ENCODE measurements at regions not wholly inside any gene's neighbourhood (a gene's known extent, or its start where the extent isn't known, plus 50 kb on each side); places are given as distances from the start of the nearest gene placed in this dataset.

DNA sequence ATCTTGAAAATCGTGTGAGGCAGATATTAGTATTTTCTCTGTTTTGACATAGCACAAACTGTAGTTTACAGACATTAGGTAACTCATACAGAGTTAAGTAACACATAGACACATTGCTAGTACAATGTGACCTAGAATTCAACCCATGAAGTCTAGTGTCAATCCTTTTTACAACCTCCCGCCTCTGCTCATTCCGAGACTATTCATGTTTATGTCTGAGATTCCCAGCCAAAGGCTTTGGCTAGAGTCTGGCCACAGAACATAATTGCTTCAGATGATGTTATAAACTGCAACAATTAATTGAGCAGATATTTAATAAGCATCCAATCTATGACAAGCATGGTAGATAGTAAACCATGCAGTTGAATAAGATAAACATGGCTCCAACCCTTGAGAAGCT is 841.0 kb downstream of the STIM2 start:
- no peak overlapping the region for H3K4me3 ChIP-seq (ENCODE audit: low read depth, poor library complexity, severe bottlenecking)
- DNase-seq (ENCODE audit: low spot score in 2 of 2): no peak
- intact Hi-C loops (cut with DNase I; ENCODE audit: low total_unique reads): no loop called here
- WGBS, 2 donors: 58 to 60% methylated on average over 3 of the region's 3 CpGs
- no peak for TF ChIP-seq CTCF (IDR thresholded peaks at IDR 0.05)
- no peak for TF ChIP-seq POLR2A (IDR thresholded peaks at IDR 0.05)

DNA sequence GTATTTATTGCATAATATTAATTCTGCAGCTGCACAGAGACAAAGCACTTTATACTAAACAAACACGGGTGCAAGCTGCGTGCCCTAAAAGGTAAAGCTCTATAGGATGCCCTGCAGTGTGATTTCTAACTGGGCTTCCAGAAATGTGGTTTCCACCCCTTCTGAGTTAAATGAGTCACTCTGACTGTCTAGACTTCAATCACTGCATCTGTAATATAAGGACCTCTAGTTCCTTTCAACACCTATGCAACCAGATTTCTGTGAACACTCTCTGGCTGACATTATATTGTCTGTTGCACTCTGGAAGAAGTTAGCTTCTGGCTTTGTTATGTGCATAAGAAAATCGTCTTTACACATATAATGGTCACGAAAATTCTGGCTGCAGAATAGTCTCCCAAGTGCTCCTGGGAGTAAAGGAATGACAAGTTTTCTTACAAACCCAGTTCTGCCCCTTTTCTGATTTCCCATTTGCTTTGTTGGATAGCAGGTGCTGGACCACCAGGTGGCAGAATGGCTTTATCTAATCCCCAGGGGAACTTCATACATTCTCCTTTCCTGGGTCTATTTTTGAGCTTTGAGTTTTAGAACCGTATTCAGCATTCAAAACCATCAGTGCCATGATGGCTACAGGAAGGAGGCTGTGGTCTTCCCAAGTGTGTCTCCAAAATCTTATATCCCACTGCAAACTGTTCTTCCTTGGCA is 842.2 kb downstream of the STIM2 start:
- H3K4me3 ChIP-seq (ENCODE audit: low read depth, poor library complexity, severe bottlenecking): no peak overlapping the region
- WGBS, 2 donors: 41 to 43% methylated on average over 5 of the region's 5 CpGs
- TF ChIP-seq CTCF (IDR thresholded peaks at IDR 0.05) (no peak), POLR2A (IDR thresholded peaks at IDR 0.05) (no peak)
- DNase-seq (ENCODE audit: low spot score in 2 of 2): no peak
- intact Hi-C loops (cut with DNase I; ENCODE audit: low total_unique reads): no loop called here

- 92% methylated on average over 4 of the region's 4 CpGs for WGBS, 2 donors
- no peak for TF ChIP-seq CTCF (IDR thresholded peaks at IDR 0.05)
- TF ChIP-seq POLR2A (IDR thresholded peaks at IDR 0.05): no peak
- DNase-seq (ENCODE audit: low spot score in 2 of 2): no peak
- no peak overlapping the region for H3K4me3 ChIP-seq (ENCODE audit: low read depth, poor library complexity, severe bottlenecking)
- intact Hi-C loops (cut with DNase I; ENCODE audit: low total_unique reads): no loop called here
Measured at GRCh38 chr4:27703771-27704170, 843.1 kb downstream of the STIM2 start.

GRCh38 chr4:27711041-27711440 is 850.4 kb downstream of the STIM2 start:
- intact Hi-C loops (cut with DNase I; ENCODE audit: low total_unique reads): no loop called here
- 90 to 91% methylated on average over 3 of the region's 3 CpGs for WGBS, 2 donors
- no peak for DNase-seq (ENCODE audit: low spot score in 2 of 2)
- TF ChIP-seq CTCF (IDR thresholded peaks at IDR 0.05) (no peak), POLR2A (IDR thresholded peaks at IDR 0.05) (no peak)
- no peak overlapping the region for H3K4me3 ChIP-seq (ENCODE audit: low read depth, poor library complexity, severe bottlenecking)

- whole genome bisulfite sequencing, 2 donors: 41 to 50% methylated on average over 1 of the region's 1 CpG
- TF ChIP-seq POLR2A (IDR thresholded peaks at IDR 0.05) (no peak), CTCF (IDR thresholded peaks at IDR 0.05) (no peak)
- DNase-seq (ENCODE audit: low spot score in 2 of 2): no peak
- no peak overlapping the region for H3K4me3 ChIP-seq (ENCODE audit: low read depth, poor library complexity, severe bottlenecking)
- intact Hi-C loops (cut with DNase I; ENCODE audit: low total_unique reads): no loop called here
Measured at GRCh38 chr4:27714073-27714472, 853.4 kb downstream of the STIM2 start.

Measured in lower leg skin (tissue), 4 donors.